ENCODE measurements at regions not wholly inside any gene's neighbourhood (a gene's known extent, or its start where the extent isn't known, plus 50 kb on each side); places are given as distances from the start of the nearest gene placed in this dataset.

DNA sequence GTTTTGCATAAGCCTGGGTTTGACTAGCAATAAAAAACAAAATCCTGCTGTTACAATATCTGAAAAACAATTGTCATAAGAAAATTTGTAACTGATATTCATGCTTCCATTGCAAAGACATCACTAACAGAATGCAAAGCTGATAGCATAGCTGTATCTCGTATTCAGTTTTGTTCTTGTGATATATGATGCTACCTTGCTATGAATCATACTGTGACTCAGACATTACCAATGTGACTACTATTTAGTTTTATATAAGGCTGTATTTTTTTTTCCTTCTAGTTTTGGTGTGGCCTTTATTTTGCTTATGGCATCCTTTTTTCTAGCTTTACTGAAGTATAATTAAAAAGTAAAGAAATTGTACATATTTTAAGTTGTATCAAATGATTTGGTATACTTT is 1381.8 kb downstream of the MRPL39 start:
- no peaks in the 10 kb centered on the region for H3K4me1 ChIP-seq (ENCODE audit: control insufficient read depth, insufficient read depth, low read length)
- ChIA-PET CTCF (interaction anchor here (1.0 kb wide), 1 partner anchor 16 kb away, joined by 4 read pairs; no protein-coding TSS in a partner anchor), POLR2A (no interaction called here)
- H3K36me3 ChIP-seq (ENCODE audit: control insufficient read depth in 2 of 2, insufficient read depth in 1 of 2, low read length in 2 of 2): no peaks in the 10 kb centered on the region
- H3K4me3 ChIP-seq (ENCODE audit: low read depth, low read length): no peak overlapping the region
- TF ChIP-seq REPIN1 (tag by site-specific recombination; IDR thresholded peaks at IDR 0.05; ENCODE audit: low read depth) (no peak), ZNF664 (tag by site-specific recombination; IDR thresholded peaks at IDR 0.05) (no peak), ZNF624 (tag by site-specific recombination; IDR thresholded peaks at IDR 0.05) (no peak), ZNF292 (tag by site-specific recombination; IDR thresholded peaks at IDR 0.05; ENCODE audit: borderline replicate concordance, low read depth) (no peak), ZNF571 (tag by site-specific recombination; IDR thresholded peaks at IDR 0.05) (no peak), HOXD13 (CRISPR knock-in tag; IDR thresholded peaks at IDR 0.05; ENCODE audit: borderline replicate concordance) (no peak), ZNF830 (tag by site-specific recombination; IDR thresholded peaks at IDR 0.05; ENCODE audit: low read depth) (no peak), GLIS2 (tag by site-specific recombination; IDR thresholded peaks at IDR 0.05) (no peak), ZNF155 (tag by site-specific recombination; IDR thresholded peaks at IDR 0.05) (no peak), ZNF677 (tag by site-specific recombination; IDR thresholded peaks at IDR 0.05) (no peak), HOXC10 (CRISPR knock-in tag; IDR thresholded peaks at IDR 0.05) (no peak), ZSCAN30 (tag by site-specific recombination; IDR thresholded peaks at IDR 0.05) (no peak), ZNF426 (tag by site-specific recombination; IDR thresholded peaks at IDR 0.05) (no peak)
- TF ChIP-seq, protein P1, sequence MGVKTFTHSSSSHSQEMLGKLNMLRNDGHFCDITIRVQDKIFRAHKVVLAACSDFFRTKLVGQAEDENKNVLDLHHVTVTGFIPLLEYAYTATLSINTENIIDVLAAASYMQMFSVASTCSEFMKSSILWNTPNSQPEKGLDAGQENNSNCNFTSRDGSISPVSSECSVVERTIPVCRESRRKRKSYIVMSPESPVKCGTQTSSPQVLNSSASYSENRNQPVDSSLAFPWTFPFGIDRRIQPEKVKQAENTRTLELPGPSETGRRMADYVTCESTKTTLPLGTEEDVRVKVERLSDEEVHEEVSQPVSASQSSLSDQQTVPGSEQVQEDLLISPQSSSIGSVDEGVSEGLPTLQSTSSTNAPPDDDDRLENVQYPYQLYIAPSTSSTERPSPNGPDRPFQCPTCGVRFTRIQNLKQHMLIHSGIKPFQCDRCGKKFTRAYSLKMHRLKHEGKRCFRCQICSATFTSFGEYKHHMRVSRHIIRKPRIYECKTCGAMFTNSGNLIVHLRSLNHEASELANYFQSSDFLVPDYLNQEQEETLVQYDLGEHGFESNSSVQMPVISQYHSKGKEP (tag by site-specific recombination; IDR thresholded peaks at IDR 0.05): no peak
- TF ChIP-seq, protein P2, sequence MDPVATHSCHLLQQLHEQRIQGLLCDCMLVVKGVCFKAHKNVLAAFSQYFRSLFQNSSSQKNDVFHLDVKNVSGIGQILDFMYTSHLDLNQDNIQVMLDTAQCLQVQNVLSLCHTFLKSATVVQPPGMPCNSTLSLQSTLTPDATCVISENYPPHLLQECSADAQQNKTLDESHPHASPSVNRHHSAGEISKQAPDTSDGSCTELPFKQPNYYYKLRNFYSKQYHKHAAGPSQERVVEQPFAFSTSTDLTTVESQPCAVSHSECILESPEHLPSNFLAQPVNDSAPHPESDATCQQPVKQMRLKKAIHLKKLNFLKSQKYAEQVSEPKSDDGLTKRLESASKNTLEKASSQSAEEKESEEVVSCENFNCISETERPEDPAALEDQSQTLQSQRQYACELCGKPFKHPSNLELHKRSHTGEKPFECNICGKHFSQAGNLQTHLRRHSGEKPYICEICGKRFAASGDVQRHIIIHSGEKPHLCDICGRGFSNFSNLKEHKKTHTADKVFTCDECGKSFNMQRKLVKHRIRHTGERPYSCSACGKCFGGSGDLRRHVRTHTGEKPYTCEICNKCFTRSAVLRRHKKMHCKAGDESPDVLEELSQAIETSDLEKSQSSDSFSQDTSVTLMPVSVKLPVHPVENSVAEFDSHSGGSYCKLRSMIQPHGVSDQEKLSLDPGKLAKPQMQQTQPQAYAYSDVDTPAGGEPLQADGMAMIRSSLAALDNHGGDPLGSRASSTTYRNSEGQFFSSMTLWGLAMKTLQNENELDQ (tag by site-specific recombination; IDR thresholded peaks at IDR 0.05; ENCODE audit: low read depth): no peak
- TF ChIP-seq, protein P3, sequence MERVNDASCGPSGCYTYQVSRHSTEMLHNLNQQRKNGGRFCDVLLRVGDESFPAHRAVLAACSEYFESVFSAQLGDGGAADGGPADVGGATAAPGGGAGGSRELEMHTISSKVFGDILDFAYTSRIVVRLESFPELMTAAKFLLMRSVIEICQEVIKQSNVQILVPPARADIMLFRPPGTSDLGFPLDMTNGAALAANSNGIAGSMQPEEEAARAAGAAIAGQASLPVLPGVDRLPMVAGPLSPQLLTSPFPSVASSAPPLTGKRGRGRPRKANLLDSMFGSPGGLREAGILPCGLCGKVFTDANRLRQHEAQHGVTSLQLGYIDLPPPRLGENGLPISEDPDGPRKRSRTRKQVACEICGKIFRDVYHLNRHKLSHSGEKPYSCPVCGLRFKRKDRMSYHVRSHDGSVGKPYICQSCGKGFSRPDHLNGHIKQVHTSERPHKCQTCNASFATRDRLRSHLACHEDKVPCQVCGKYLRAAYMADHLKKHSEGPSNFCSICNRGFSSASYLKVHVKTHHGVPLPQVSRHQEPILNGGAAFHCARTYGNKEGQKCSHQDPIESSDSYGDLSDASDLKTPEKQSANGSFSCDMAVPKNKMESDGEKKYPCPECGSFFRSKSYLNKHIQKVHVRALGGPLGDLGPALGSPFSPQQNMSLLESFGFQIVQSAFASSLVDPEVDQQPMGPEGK (tag by site-specific recombination; IDR thresholded peaks at IDR 0.05): no peak
- TF ChIP-seq, protein P4, sequence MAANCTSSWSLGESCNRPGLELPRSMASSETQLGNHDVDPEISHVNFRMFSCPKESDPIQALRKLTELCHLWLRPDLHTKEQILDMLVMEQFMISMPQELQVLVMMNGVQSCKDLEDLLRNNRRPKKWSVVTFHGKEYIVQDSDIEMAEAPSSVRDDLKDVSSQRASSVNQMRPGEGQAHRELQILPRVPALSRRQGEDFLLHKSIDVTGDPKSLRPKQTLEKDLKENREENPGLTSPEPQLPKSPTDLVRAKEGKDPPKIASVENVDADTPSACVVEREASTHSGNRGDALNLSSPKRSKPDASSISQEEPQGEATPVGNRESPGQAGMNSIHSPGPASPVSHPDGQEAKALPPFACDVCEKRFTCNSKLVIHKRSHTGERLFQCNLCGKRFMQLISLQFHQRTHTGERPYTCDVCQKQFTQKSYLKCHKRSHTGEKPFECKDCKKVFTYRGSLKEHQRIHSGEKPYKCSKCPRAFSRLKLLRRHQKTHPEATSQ (tag by site-specific recombination; IDR thresholded peaks at IDR 0.05): no peak
- TF ChIP-seq, protein P5, sequence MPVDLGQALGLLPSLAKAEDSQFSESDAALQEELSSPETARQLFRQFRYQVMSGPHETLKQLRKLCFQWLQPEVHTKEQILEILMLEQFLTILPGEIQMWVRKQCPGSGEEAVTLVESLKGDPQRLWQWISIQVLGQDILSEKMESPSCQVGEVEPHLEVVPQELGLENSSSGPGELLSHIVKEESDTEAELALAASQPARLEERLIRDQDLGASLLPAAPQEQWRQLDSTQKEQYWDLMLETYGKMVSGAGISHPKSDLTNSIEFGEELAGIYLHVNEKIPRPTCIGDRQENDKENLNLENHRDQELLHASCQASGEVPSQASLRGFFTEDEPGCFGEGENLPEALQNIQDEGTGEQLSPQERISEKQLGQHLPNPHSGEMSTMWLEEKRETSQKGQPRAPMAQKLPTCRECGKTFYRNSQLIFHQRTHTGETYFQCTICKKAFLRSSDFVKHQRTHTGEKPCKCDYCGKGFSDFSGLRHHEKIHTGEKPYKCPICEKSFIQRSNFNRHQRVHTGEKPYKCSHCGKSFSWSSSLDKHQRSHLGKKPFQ (tag by site-specific recombination; IDR thresholded peaks at IDR 0.05): no peak
- TF ChIP-seq, protein P6, sequence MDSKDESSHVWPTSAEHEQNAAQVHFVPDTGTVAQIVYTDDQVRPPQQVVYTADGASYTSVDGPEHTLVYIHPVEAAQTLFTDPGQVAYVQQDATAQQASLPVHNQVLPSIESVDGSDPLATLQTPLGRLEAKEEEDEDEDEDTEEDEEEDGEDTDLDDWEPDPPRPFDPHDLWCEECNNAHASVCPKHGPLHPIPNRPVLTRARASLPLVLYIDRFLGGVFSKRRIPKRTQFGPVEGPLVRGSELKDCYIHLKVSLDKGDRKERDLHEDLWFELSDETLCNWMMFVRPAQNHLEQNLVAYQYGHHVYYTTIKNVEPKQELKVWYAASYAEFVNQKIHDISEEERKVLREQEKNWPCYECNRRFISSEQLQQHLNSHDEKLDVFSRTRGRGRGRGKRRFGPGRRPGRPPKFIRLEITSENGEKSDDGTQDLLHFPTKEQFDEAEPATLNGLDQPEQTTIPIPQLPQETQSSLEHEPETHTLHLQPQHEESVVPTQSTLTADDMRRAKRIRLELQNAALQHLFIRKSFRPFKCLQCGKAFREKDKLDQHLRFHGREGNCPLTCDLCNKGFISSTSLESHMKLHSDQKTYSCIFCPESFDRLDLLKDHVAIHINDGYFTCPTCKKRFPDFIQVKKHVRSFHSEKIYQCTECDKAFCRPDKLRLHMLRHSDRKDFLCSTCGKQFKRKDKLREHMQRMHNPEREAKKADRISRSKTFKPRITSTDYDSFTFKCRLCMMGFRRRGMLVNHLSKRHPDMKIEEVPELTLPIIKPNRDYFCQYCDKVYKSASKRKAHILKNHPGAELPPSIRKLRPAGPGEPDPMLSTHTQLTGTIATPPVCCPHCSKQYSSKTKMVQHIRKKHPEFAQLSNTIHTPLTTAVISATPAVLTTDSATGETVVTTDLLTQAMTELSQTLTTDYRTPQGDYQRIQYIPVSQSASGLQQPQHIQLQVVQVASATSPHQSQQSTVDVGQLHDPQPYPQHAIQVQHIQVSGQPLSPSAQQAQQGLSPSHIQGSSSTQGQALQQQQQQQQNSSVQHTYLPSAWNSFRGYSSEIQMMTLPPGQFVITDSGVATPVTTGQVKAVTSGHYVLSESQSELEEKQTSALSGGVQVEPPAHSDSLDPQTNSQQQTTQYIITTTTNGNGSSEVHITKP (tag by site-specific recombination; IDR thresholded peaks at IDR 0.05): no peak
- TF ChIP-seq, protein P7, sequence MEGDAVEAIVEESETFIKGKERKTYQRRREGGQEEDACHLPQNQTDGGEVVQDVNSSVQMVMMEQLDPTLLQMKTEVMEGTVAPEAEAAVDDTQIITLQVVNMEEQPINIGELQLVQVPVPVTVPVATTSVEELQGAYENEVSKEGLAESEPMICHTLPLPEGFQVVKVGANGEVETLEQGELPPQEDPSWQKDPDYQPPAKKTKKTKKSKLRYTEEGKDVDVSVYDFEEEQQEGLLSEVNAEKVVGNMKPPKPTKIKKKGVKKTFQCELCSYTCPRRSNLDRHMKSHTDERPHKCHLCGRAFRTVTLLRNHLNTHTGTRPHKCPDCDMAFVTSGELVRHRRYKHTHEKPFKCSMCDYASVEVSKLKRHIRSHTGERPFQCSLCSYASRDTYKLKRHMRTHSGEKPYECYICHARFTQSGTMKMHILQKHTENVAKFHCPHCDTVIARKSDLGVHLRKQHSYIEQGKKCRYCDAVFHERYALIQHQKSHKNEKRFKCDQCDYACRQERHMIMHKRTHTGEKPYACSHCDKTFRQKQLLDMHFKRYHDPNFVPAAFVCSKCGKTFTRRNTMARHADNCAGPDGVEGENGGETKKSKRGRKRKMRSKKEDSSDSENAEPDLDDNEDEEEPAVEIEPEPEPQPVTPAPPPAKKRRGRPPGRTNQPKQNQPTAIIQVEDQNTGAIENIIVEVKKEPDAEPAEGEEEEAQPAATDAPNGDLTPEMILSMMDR (tag by site-specific recombination; IDR thresholded peaks at IDR 0.05): no peak
- no peaks in the 10 kb centered on the region for H3K9me3 ChIP-seq (ENCODE audit: control insufficient read depth, insufficient read depth, low read depth, low read length)
- H3K27ac ChIP-seq (ENCODE audit: extremely low read depth, low read depth, low read length): no peak overlapping the region

Measured in HEK293 (cell line).